SK-N-SH (cell line): ENCODE measurements at regions not wholly inside any gene's neighbourhood (a gene's known extent, or its start where the extent isn't known, plus 50 kb on each side); places are given as distances from the start of the nearest gene placed in this dataset.
"Not testable (repeated sequence)": the region's sequence is repeated elsewhere in the genome, so short reads cannot be mapped to it uniquely, and the experiment has no call there.

Experiments used
- CTCF ChIA-PET: fragments of 300-600, 350-600 bp; formaldehyde crosslinking; extraction: SDS; loops from one replicate; lab custom pipeline; 2021; lab: Yijun Ruan, JAX
- POLR2A ChIA-PET: fragments of 350-600 bp; sonication (Branson Sonifier 250); formaldehyde crosslinking; extraction: SDS; loops from one replicate; lab custom pipeline; 2020; ENCODE audit warnings: antibody characterized with exemption, inconsistent platforms; lab: Yijun Ruan, JAX
- DNase-seq: peaks from one replicate; pipeline ENCODE4 v3.0.0; 2012
- H2AFZ ChIP-seq: fragments of 200-600 bp; sonication (generic); 2 replicates; pipeline ENCODE4 v1.8.1; 2016; ENCODE audit warnings: antibody characterized with exemption, mild to moderate bottlenecking, low read depth
- H3F3A ChIP-seq: fragments of 200-600 bp; sonication (generic); replicated peaks from 2 replicates; pipeline ENCODE3; 2016; ENCODE audit warnings: antibody characterized with exemption, mild to moderate bottlenecking; ENCODE audit not compliant: insufficient read depth
- H3K27ac ChIP-seq, 2 experiments: fragments of 200-500 bp in 1 of 2; fragments of 200-600 bp in 1 of 2; sonication (Bioruptor generic) in 1 of 2; sonication (generic), shearing (Covaris generic) in 1 of 2; 2 replicates each; pipeline versions ENCODE4 v1.5.1 to v1.6.1; 2014 to 2016; ENCODE audit warnings: low read depth in 2 of 2, inconsistent platforms in 1 of 2, low read length in 1 of 2, mild to moderate bottlenecking in 1 of 2, mixed read lengths in 1 of 2
- H3K27me3 ChIP-seq: fragments of 200-600 bp; sonication (generic), shearing (Covaris generic); 2 replicates; pipeline ENCODE4 v1.6.1; 2016; ENCODE audit warnings: mixed run types; ENCODE audit not compliant: insufficient read depth
- H3K36me3 ChIP-seq, 2 experiments: fragments of 200-500 bp in 1 of 2; fragments of 200-600 bp in 1 of 2; sonication (Bioruptor generic) in 1 of 2; sonication (generic) in 1 of 2; replicated peaks in 1 of 2; 2 replicates each; pipeline versions ENCODE3 to v1.5.1; 2014 to 2016; ENCODE audit warnings: low read length in 1 of 2, mild to moderate bottlenecking in 1 of 2; ENCODE audit not compliant: insufficient read depth in 2 of 2, control insufficient read depth in 1 of 2
- H3K4me1 ChIP-seq, 2 experiments: fragments of 200-500 bp in 1 of 2; fragments of 200-600 bp in 1 of 2; sonication (Bioruptor generic) in 1 of 2; sonication (generic), shearing (Covaris generic) in 1 of 2; 2 replicates each; pipeline versions ENCODE4 v1.5.1 to v1.6.1; 2014 to 2016; ENCODE audit warnings: low read depth in 1 of 2, low read length in 1 of 2, mixed run types in 1 of 2; ENCODE audit not compliant: insufficient read depth in 2 of 2, control insufficient read depth in 1 of 2
- H3K4me2 ChIP-seq: fragments of 200-600 bp; sonication (generic), shearing (Covaris generic); 2 replicates; pipeline ENCODE4 v1.6.1; 2017; ENCODE audit warnings: mixed run types
- H3K4me3 ChIP-seq, 2 experiments: fragments of 200-500 bp in 1 of 2; fragments of 200-600 bp in 1 of 2; sonication (Bioruptor generic) in 1 of 2; sonication (generic), shearing (Covaris generic) in 1 of 2; 2 replicates each; pipeline versions ENCODE4 v1.5.1 to v1.8.1; 2014 to 2016; ENCODE audit warnings: low read depth in 2 of 2, inconsistent platforms in 1 of 2, low read length in 1 of 2, mild to moderate bottlenecking in 1 of 2, mixed read lengths in 1 of 2, moderate library complexity in 1 of 2
- H3K79me2 ChIP-seq: fragments of 200-600 bp; sonication (generic); 2 replicates; pipeline ENCODE4 v1.8.1; 2017; ENCODE audit warnings: mild to moderate bottlenecking; ENCODE audit not compliant: insufficient read depth
- H3K9ac ChIP-seq: fragments of 200-600 bp; sonication (generic); 2 replicates; pipeline ENCODE4 v1.6.1; 2017; ENCODE audit warnings: mixed run types
- H3K9me2 ChIP-seq: fragments of 200-600 bp; sonication (generic); 2 replicates; pipeline ENCODE4 v1.6.1; 2017; ENCODE audit warnings: mixed run types
- H3K9me3 ChIP-seq: fragments of 200-600 bp; sonication (generic); 2 replicates; pipeline ENCODE4 v1.6.1; 2017; ENCODE audit warnings: mixed run types, mild to moderate bottlenecking, moderate library complexity
- H4K20me1 ChIP-seq: fragments of 200-600 bp; sonication (generic); 2 replicates; pipeline ENCODE4 v1.6.1; 2017; ENCODE audit warnings: mild to moderate bottlenecking, mixed run types; ENCODE audit not compliant: insufficient read depth
- CTCF ChIP-seq: fragments of 200-600 bp; sonication (generic); IDR thresholded peaks from 2 replicates; pipeline ENCODE4 v1.6.1; 2017; ENCODE audit warnings: antibody characterized with exemption, mild to moderate bottlenecking, moderate library complexity
- EP300 ChIP-seq, 2 experiments: IDR thresholded peaks; 2 replicates each; pipeline versions ENCODE4 v1.4.0 to v1.6.1; 2012; ENCODE audit warnings: borderline replicate concordance in 1 of 2, low read depth in 1 of 2, low read length in 1 of 2
- EZH2phosphoT487 ChIP-seq: fragments of 200-600 bp; sonication (generic); IDR thresholded peaks from 2 replicates; pipeline ENCODE4 v1.6.1; 2017; ENCODE audit warnings: low read depth, mixed run types, mild to moderate bottlenecking, antibody characterized with exemption, moderate library complexity, borderline replicate concordance
- RAD21 ChIP-seq: IDR thresholded peaks from 2 replicates; pipeline ENCODE4 v1.6.1; 2012; ENCODE audit warnings: mild to moderate bottlenecking, low read length
- RCOR1 ChIP-seq: fragments of 150-350 bp; IDR thresholded peaks from 2 replicates; pipeline ENCODE4 v1.6.1; 2017; ENCODE audit warnings: antibody characterized with exemption, low read length
- REST ChIP-seq: IDR thresholded peaks from 2 replicates; pipeline ENCODE4 v1.6.1; 2012; ENCODE audit warnings: mild to moderate bottlenecking, low read depth, low read length, moderate library complexity
- RXRA ChIP-seq: IDR thresholded peaks from 2 replicates; pipeline ENCODE4 v1.4.0; 2012; ENCODE audit warnings: low read depth, mild to moderate bottlenecking, borderline replicate concordance
- SIN3A ChIP-seq: IDR thresholded peaks from 2 replicates; pipeline ENCODE4 v1.6.1; 2012; ENCODE audit warnings: low read depth, mild to moderate bottlenecking, low read length, moderate library complexity, borderline replicate concordance
- SMC3 ChIP-seq: IDR thresholded peaks from 2 replicates; pipeline ENCODE4 v1.6.1; 2012; ENCODE audit warnings: low read depth, low read length, improper control_type of control experiment
- TCF12 ChIP-seq: IDR thresholded peaks from 2 replicates; pipeline ENCODE4 v1.4.0; 2012
- WGBS: methylation state at CpG from one replicate; pipeline ENCODE4 v1.1.6; 2017; ENCODE audit warnings: low lambda C conversion rate; 5-methylcytosine and 5-hydroxymethylcytosine counted together
- TF ChIP-seq, protein P1 (sequence below): IDR thresholded peaks from 2 replicates; pipeline ENCODE4 v1.4.0; 2012; ENCODE audit warnings: low read depth, borderline replicate concordance
- TF ChIP-seq, protein P2 (sequence below): fragments of 150-350 bp; IDR thresholded peaks from 2 replicates; pipeline ENCODE4 v1.6.1; 2017; ENCODE audit warnings: antibody characterized with exemption, low read length, low read depth, borderline replicate concordance
- TF ChIP-seq, protein P3 (sequence below): IDR thresholded peaks from 2 replicates; pipeline ENCODE4 v1.4.0; 2012; ENCODE audit warnings: low read depth

DNA sequence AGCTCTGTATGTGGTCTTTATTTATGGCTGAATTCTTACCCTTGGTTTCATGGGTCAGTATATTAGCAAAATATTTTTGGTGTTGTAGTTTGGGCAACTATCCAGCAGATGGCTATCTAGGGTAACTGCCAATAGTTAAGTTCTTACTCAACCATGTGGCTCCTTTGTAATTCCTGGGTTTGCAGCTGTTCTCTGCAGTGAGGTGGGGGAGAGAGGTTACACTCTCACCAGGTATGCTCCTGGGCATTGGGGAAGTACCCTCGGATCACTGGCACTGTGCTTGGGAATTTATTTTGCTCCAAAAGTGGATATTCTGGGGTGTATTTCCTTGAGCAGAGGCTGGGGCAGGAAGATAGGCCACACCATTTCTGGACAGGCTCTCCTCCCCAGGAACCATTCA lies 436.7 kb upstream of the TMPRSS15 start:
- WGBS, result 0% methylated on average over 1 of the region's 1 CpG
- Histone ChIP-seq H3K27me3 (no peaks in the 10 kb centered on the region), H3K36me3 (no peaks in the 10 kb centered on the region), H3K9me3 (no peaks in the 10 kb centered on the region), H2AFZ (no peak overlapping the region), H3K4me1 (no peaks in the 10 kb centered on the region), H4K20me1 (no peaks in the 10 kb centered on the region), H3K9ac (no peak overlapping the region), H3K79me2 (no peaks in the 10 kb centered on the region), H3K4me2 (no peak overlapping the region), H3F3A (no peaks in the 10 kb centered on the region), H3K27ac (no peak overlapping the region), H3K9me2 (no peaks in the 10 kb centered on the region), H3K4me3 (no peak overlapping the region)
- DNase-seq, result peak; percentile 1
- POLR2A ChIA-PET, result no interaction called here
- TF ChIP-seq RXRA (no peak), RCOR1 (no peak), RAD21 (no peak), CTCF (peak; percentile 40)
- CTCF ChIA-PET, result interaction anchor here (1.2 kb wide), 1 partner anchor 10 kb away, joined by 4 read pairs; no protein-coding TSS in a partner anchor

DNA sequence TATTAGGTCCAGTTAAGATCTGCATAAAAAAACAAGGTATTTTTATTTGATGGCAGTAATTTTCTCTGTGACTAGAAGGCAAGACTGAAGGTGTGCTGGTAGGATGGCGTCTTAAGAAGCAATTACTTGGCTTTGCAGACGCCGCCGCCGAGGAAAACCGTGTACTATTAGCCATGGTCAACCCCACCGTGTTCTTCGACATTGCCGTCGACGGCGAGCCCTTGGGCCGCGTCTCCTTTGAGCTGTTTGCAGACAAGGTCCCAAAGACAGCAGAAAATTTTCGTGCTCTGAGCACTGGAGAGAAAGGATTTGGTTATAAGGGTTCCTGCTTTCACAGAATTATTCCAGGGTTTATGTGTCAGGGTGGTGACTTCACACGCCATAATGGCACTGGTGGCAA lies 454.0 kb upstream of the TMPRSS15 start:
- POLR2A ChIA-PET, CTCF ChIA-PET, H4K20me1 ChIP-seq, H3K4me1 ChIP-seq, H3K4me3 ChIP-seq, H2AFZ ChIP-seq, H3K79me2 ChIP-seq, H3K27me3 ChIP-seq, H3K9ac ChIP-seq, H3F3A ChIP-seq, H3K9me2 ChIP-seq, H3K9me3 ChIP-seq, DNase-seq, H3K36me3 ChIP-seq, H3K27ac ChIP-seq, H3K4me2 ChIP-seq: not testable (repeated sequence)
- 51% methylated on average over 16 of the region's 16 CpGs for WGBS

DNA sequence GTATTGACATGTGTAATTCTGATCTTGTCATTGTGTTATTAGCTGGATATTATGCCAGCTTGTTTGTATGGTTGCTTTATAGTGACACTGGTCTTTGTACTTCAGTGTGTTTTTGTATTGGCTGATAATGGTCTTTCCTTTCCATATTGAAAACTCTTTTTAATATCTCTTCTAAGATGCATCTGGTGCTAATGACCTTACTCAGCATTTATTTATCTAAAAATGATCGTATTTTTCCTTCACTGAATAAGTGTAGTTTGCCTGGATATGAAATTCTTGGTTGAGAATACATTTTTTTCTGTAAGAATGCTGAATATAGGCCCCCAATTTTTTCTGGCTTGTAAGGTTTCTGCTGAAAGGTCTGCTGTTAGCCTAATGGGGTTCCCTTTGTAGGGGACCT lies 465.5 kb upstream of the TMPRSS15 start:
- Histone ChIP-seq H3K4me1 (no peaks in the 10 kb centered on the region), H3F3A (no peaks in the 10 kb centered on the region), H2AFZ (no peak overlapping the region), H4K20me1 (no peaks in the 10 kb centered on the region), H3K79me2 (no peaks in the 10 kb centered on the region), H3K9me3 (no peaks in the 10 kb centered on the region), H3K4me2 (no peak overlapping the region), H3K27ac (no peak overlapping the region), H3K27me3 (no peaks in the 10 kb centered on the region), H3K9me2 (no peaks in the 10 kb centered on the region), H3K36me3 (no peaks in the 10 kb centered on the region), H3K4me3 (no peak overlapping the region), H3K9ac (no peak overlapping the region)
- TF ChIP-seq EZH2phosphoT487 (no peak), TCF12 (no peak), SMC3 (no peak), RAD21 (no peak), SIN3A (no peak), EP300 (IDR thresholded peaks at IDR 0.05; ENCODE audit: borderline replicate concordance in 1 of 2, low read depth in 1 of 2, low read length in 1 of 2) (no peak), REST (no peak)
- TF ChIP-seq, protein P1, sequence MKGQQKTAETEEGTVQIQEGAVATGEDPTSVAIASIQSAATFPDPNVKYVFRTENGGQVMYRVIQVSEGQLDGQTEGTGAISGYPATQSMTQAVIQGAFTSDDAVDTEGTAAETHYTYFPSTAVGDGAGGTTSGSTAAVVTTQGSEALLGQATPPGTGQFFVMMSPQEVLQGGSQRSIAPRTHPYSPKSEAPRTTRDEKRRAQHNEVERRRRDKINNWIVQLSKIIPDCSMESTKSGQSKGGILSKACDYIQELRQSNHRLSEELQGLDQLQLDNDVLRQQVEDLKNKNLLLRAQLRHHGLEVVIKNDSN, result no peak
- TF ChIP-seq, protein P2, sequence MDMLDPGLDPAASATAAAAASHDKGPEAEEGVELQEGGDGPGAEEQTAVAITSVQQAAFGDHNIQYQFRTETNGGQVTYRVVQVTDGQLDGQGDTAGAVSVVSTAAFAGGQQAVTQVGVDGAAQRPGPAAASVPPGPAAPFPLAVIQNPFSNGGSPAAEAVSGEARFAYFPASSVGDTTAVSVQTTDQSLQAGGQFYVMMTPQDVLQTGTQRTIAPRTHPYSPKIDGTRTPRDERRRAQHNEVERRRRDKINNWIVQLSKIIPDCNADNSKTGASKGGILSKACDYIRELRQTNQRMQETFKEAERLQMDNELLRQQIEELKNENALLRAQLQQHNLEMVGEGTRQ, result no peak
- TF ChIP-seq, protein P3, sequence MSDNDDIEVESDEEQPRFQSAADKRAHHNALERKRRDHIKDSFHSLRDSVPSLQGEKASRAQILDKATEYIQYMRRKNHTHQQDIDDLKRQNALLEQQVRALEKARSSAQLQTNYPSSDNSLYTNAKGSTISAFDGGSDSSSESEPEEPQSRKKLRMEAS, result no peak
- ChIA-PET CTCF (no interaction called here), POLR2A (no interaction called here)
- 0% methylated on average over 1 of the region's 1 CpG for WGBS
- no peak for DNase-seq
